ENCODE measurements at regions not wholly inside any gene's neighbourhood (a gene's known extent, or its start where the extent isn't known, plus 50 kb on each side); places are given as distances from the start of the nearest gene placed in this dataset.

GRCh38 chr2:106631281-106631680, 144.1 kb downstream of the CD8B2 start:
- TF ChIP-seq, protein P1, sequence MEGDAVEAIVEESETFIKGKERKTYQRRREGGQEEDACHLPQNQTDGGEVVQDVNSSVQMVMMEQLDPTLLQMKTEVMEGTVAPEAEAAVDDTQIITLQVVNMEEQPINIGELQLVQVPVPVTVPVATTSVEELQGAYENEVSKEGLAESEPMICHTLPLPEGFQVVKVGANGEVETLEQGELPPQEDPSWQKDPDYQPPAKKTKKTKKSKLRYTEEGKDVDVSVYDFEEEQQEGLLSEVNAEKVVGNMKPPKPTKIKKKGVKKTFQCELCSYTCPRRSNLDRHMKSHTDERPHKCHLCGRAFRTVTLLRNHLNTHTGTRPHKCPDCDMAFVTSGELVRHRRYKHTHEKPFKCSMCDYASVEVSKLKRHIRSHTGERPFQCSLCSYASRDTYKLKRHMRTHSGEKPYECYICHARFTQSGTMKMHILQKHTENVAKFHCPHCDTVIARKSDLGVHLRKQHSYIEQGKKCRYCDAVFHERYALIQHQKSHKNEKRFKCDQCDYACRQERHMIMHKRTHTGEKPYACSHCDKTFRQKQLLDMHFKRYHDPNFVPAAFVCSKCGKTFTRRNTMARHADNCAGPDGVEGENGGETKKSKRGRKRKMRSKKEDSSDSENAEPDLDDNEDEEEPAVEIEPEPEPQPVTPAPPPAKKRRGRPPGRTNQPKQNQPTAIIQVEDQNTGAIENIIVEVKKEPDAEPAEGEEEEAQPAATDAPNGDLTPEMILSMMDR (IDR thresholded peaks at IDR 0.05; ENCODE audit: poor library complexity): no peak
- TF ChIP-seq EZH2 (IDR thresholded peaks at IDR 0.05; ENCODE audit: borderline replicate concordance): no peak

Measured in hepatocyte (in vitro differentiated cells).